BE2C (cell line): ENCODE measurements at regions not wholly inside any gene's neighbourhood (a gene's known extent, or its start where the extent isn't known, plus 50 kb on each side); places are given as distances from the start of the nearest gene placed in this dataset.

Source experiments
- DNase-seq: peaks from one replicate; pipeline ENCODE4 v3.0.0-alpha.2; 2020
- H3K27me3 ChIP-seq: fragments of 250-450 bp; sonication (Bioruptor Pico); 2 replicates; pipeline ENCODE4 v1.5.1; 2020; ENCODE audit warnings: mild to moderate bottlenecking
- H3K36me3 ChIP-seq: fragments of 250-450 bp; sonication (Bioruptor Pico); 2 replicates; pipeline ENCODE4 v1.5.1; 2020; ENCODE audit warnings: mild to moderate bottlenecking
- H3K4me1 ChIP-seq: fragments of 250-450 bp; sonication (Bioruptor Pico); 2 replicates; pipeline ENCODE4 v1.5.1; 2020
- H3K4me3 ChIP-seq: 2 replicates; pipeline ENCODE4 v1.5.1; 2011; ENCODE audit warnings: low read depth, low read length
- H3K9me3 ChIP-seq: fragments of 250-450 bp; sonication (Bioruptor Pico); 2 replicates; pipeline ENCODE4 v1.5.1; 2020
- CTCF ChIP-seq: IDR thresholded peaks from 2 replicates; pipeline ENCODE4 v1.5.1; 2012; ENCODE audit warnings: mild to moderate bottlenecking, low read depth, low read length

GRCh38 chr2:193566276-193566675 is 1371.5 kb upstream of the TMEFF2 start:
- H3K36me3 ChIP-seq, result no peaks in the 10 kb centered on the region
- DNase-seq, result no peak
- TF ChIP-seq CTCF, result no peak
- no peak overlapping the region for H3K4me3 ChIP-seq
- H3K27me3 ChIP-seq, result no peaks in the 10 kb centered on the region
- H3K4me1 ChIP-seq, result no peaks in the 10 kb centered on the region
- H3K9me3 ChIP-seq, result no peaks in the 10 kb centered on the region

GRCh38 chr2:193562031-193562430 is 1367.3 kb upstream of the TMEFF2 start:
- no peak overlapping the region for H3K4me3 ChIP-seq
- no peaks in the 10 kb centered on the region for H3K9me3 ChIP-seq
- H3K27me3 ChIP-seq, result no peaks in the 10 kb centered on the region
- no peaks in the 10 kb centered on the region for H3K4me1 ChIP-seq
- no peak for TF ChIP-seq CTCF
- no peak for DNase-seq
- H3K36me3 ChIP-seq, result no peaks in the 10 kb centered on the region

GRCh38 chr2:193561054-193561453 is 1366.3 kb upstream of the TMEFF2 start:
- Histone ChIP-seq H3K27me3 (no peaks in the 10 kb centered on the region), H3K36me3 (no peaks in the 10 kb centered on the region), H3K4me1 (no peaks in the 10 kb centered on the region), H3K9me3 (no peaks in the 10 kb centered on the region), H3K4me3 (no peak overlapping the region)
- DNase-seq, result no peak
- TF ChIP-seq CTCF, result no peak

DNA sequence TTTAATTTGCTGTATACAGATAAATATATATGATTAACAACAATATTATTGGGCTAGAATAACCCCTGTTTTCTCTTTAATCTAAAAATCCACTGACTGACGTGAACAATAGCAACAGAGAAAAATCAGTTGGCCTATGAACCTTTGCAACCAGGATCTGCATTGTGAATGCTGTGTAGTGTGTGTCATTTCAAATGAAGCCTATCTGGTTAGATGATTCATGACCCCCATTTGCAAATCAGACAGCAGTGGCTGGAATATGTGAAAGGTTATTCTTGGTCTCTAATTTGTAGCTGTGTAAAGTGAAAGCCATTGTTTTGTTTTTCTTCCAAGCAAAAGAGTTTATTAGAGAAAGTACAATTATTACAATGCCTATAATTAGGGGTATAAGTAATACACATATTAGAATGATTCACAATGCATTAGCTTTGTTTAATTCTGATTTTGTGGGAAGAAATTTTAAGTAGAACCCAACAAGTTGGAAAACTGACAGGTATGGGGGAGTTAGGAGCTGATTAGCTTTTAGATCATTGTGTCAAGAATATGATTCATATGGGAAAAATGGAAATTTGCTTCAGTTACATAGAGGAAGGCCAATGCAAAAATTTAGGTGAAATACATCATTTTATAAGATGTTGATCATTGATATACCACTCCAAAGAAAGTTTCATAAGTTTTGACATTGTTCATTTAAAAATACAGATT is 1362.2 kb upstream of the TMEFF2 start:
- Histone ChIP-seq H3K4me1 (no peaks in the 10 kb centered on the region), H3K36me3 (no peaks in the 10 kb centered on the region), H3K27me3 (no peaks in the 10 kb centered on the region), H3K9me3 (no peaks in the 10 kb centered on the region), H3K4me3 (no peak overlapping the region)
- no peak for DNase-seq
- no peak for TF ChIP-seq CTCF

DNA sequence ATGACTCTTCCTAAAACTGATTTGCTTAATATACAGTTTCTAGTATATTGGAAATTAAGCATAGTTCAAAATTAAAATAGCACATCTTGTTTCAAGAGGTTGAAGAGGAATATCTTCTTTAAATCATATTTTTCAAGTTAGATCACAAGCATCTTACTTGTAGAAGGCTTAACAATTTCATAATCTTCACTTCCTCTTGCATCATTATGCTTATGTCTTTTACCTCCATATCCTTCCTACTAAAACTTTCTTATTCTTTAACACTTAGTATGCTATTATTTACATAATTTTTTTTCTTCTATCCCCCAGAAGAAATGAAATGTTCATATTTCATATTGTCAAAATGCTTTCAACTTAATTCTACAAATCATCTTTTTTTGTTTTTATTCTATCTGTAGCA is 1354.9 kb upstream of the TMEFF2 start:
- no peaks in the 10 kb centered on the region for H3K9me3 ChIP-seq
- H3K4me3 ChIP-seq, result no peak overlapping the region
- H3K36me3 ChIP-seq, result no peaks in the 10 kb centered on the region
- no peaks in the 10 kb centered on the region for H3K4me1 ChIP-seq
- no peak for TF ChIP-seq CTCF
- no peaks in the 10 kb centered on the region for H3K27me3 ChIP-seq
- no peak for DNase-seq

GRCh38 chr2:193542762-193543161 is 1348.0 kb upstream of the TMEFF2 start:
- DNase-seq, result no peak
- Histone ChIP-seq H3K36me3 (no peaks in the 10 kb centered on the region), H3K4me3 (no peak overlapping the region), H3K27me3 (no peaks in the 10 kb centered on the region), H3K9me3 (no peaks in the 10 kb centered on the region), H3K4me1 (no peaks in the 10 kb centered on the region)
- no peak for TF ChIP-seq CTCF
